Activated naive CD8-positive, alpha-beta T cell treated with anti-CD3 and anti-CD28 coated beads for 36 hours (primary cell): ENCODE measurements at regions not wholly inside any gene's neighbourhood (a gene's known extent, or its start where the extent isn't known, plus 50 kb on each side); places are given as distances from the start of the nearest gene placed in this dataset.

Experiments
- DNase-seq: peaks from one replicate; pipeline ENCODE4 v3.0.0; 2021
- H3K27ac Mint-ChIP-seq: one replicate; pipeline ENCODE4 v1.8.0; 2022; ENCODE audit warnings: mild to moderate bottlenecking, moderate library complexity, mixed read lengths
- H3K27me3 Mint-ChIP-seq: one replicate; pipeline ENCODE4 v1.8.0; 2022; ENCODE audit warnings: mild to moderate bottlenecking, mixed read lengths
- H3K36me3 Mint-ChIP-seq: one replicate; pipeline ENCODE4 v1.8.0; 2021; ENCODE audit warnings: mild to moderate bottlenecking, mixed read lengths
- H3K4me1 Mint-ChIP-seq: one replicate; pipeline ENCODE4 v1.8.0; 2021; ENCODE audit warnings: mixed read lengths
- H3K4me3 Mint-ChIP-seq: one replicate; pipeline ENCODE4 v1.8.0; 2022; ENCODE audit warnings: mild to moderate bottlenecking, moderate library complexity, mixed read lengths
- H3K9me3 Mint-ChIP-seq: one replicate; pipeline ENCODE4 v1.8.0; 2022; ENCODE audit warnings: mixed read lengths

GRCh38 chr1:115491298-115492018 lies 150.3 kb upstream of the VANGL1 start:
- Mint-ChIP-seq H3K36me3 (no peaks in the 10 kb centered on the region), H3K9me3 (no peaks in the 10 kb centered on the region), H3K27me3 (no peaks in the 10 kb centered on the region), H3K27ac (no peak overlapping the region), H3K4me1 (no peaks in the 10 kb centered on the region), H3K4me3 (no peak overlapping the region)
- DNase-seq = no peak

GRCh38 chr1:115479055-115479482 lies 141.0 kb upstream of the NGF start:
- Mint-ChIP-seq H3K4me3 (no peak overlapping the region), H3K27me3 (peaks cover 9% of the 10 kb centered on the region), H3K9me3 (no peaks in the 10 kb centered on the region), H3K36me3 (no peaks in the 10 kb centered on the region), H3K4me1 (no peaks in the 10 kb centered on the region), H3K27ac (no peak overlapping the region)
- DNase-seq = no peak

- Mint-ChIP-seq H3K36me3 (no peaks in the 10 kb centered on the region), H3K4me1 (no peaks in the 10 kb centered on the region), H3K27ac (no peak overlapping the region), H3K4me3 (no peak overlapping the region), H3K27me3 (peaks cover 9% of the 10 kb centered on the region), H3K9me3 (no peaks in the 10 kb centered on the region)
- DNase-seq = no peak
Measured at GRCh38 chr1:115477071-115477470, 139.0 kb upstream of the NGF start.

DNA sequence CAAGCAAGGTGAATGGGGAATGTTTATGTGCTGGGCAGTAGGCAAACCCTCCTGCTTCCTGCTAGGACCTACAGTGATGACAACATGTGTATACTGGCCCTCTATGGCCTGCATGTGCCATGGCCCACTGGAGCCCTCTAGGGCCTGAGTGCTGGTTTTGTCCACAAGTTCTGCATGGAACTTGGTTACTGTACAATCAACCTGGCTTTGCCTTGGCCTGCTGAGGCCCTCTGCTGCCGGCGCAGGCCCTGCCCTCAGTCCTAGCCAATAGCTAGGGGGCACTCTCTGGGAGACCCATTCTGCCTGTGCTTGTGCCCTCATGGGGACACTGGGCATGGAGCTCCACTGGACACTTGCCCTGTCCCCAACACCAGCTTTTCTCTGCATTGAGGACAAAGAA lies 138.6 kb upstream of the NGF start:
- Mint-ChIP-seq H3K9me3 (no peaks in the 10 kb centered on the region), H3K27me3 (peaks cover 9% of the 10 kb centered on the region), H3K4me1 (no peaks in the 10 kb centered on the region), H3K27ac (no peak overlapping the region), H3K36me3 (no peaks in the 10 kb centered on the region), H3K4me3 (no peak overlapping the region)
- no peak for DNase-seq

DNA sequence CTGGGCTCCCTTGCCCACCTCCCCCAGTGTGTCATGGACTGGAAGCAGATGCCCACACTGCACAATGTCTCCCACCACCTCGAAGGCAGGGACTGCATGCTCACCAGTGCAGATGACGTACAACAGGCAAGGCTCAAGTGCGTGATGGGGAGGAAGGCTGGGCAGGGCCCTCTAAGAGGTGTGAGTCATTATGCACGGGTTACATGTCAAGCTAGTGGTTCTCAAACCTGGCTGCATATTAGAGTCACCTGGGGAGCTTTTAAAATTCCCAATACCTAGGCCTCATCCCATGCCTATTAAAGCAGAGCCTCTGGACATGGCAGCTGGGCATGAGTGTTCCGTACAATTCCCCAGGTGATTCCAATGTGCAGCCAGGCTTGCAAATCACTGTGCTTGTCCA lies 137.9 kb upstream of the NGF start:
- no peaks in the 10 kb centered on the region for H3K9me3 Mint-ChIP-seq
- DNase-seq = no peak
- no peak overlapping the region for H3K4me3 Mint-ChIP-seq
- H3K4me1 Mint-ChIP-seq = no peaks in the 10 kb centered on the region
- no peaks in the 10 kb centered on the region for H3K36me3 Mint-ChIP-seq
- no peak overlapping the region for H3K27ac Mint-ChIP-seq
- peaks cover 9% of the 10 kb centered on the region for H3K27me3 Mint-ChIP-seq

DNA sequence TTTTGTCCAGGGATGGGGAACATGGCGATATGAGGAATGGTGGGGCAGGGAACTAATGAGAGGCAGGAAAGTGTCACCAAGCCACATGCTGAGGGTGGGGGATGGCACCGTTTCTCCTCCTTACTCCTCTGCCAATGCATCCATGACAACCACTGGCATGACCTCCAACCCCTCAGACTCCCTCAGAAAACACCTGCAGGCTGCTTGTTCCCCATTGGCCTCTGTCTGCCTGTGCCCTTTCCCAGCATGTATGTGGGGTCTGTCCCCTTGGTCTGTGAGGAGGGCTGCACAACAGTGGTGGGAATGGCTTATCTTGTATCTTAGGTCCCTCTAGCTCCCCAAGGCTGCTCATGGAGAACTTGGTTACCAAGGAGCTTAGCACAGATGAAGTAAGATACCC lies 137.2 kb upstream of the NGF start:
- DNase-seq = no peak
- Mint-ChIP-seq H3K27me3 (peaks cover 9% of the 10 kb centered on the region), H3K27ac (no peak overlapping the region), H3K9me3 (no peaks in the 10 kb centered on the region), H3K4me3 (no peak overlapping the region), H3K4me1 (no peaks in the 10 kb centered on the region), H3K36me3 (no peaks in the 10 kb centered on the region)

DNA sequence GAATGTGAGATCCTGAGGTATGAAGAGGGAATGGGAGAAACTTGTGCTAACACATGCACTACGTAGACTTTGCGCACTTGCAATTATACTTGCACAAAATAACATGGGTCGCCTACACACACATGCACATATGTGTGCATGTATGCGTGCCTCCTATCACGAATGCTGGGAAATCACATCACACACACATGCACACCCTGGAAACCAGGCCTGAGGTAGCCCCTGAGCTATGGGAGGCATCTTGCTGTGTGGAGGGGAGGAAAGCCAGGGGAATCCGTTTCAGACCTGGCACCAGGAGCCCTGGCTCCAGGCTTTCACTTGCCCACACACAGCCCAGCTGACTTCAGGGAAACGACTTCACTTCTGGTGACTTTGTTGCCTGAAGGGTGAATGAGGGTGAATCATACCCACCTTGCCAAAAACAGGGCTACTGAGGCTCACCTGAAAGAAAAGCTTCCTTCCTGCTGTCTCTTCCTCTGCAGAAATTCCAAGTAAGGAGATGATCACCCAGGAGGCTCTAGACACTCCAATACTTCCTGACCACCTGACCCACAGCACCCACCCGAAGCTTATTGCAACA lies 136.0 kb upstream of the NGF start:
- no peaks in the 10 kb centered on the region for H3K9me3 Mint-ChIP-seq
- H3K27ac Mint-ChIP-seq = no peak overlapping the region
- H3K36me3 Mint-ChIP-seq = no peaks in the 10 kb centered on the region
- no peak overlapping the region for H3K4me3 Mint-ChIP-seq
- H3K4me1 Mint-ChIP-seq = peaks cover 5% of the 10 kb centered on the region
- H3K27me3 Mint-ChIP-seq = peaks cover 9% of the 10 kb centered on the region
- DNase-seq = no peak

DNA sequence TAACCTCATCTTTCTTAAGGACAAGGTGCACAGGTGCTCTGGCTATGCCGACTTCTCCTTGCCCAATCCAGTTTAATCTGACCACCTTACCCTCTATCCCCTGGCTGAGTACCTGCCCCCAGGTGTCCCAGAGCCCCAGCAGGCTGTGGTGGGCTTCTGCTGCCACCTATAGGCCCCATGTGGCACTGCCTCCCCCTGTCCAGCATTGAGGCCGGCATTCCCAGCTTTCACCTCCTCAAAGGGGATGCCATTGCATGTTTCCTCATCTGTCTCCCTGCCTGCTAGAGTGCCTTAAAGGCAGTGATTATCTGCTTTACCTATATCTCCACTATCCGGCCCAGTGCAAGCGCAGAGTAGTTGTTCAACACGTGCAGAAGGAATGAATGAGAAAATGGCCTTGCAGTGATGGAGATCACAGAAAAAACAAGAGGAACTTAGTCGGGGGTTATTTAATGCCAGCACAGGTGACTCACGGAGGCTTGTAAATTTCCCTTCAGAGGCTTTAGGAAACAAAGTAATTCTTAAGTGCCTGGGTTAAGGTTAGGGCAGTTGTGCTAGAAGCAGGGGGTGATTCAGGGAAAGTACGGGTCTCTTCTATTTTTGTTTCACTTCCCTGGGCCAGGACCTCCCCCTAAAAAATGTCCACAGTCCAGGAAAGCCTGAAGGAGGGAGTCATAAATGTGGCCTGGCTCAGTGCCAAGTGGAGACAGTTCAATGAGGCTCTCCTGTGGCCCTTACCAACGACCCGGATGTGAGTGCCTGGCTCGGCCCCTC lies 131.8 kb upstream of the NGF start:
- H3K4me3 Mint-ChIP-seq = no peak overlapping the region

GRCh38 chr1:115467790-115468189 lies 129.7 kb upstream of the NGF start:
- no peak for DNase-seq
- H3K4me3 Mint-ChIP-seq = no peak overlapping the region
- no peaks in the 10 kb centered on the region for H3K9me3 Mint-ChIP-seq
- H3K27ac Mint-ChIP-seq = no peak overlapping the region
- peaks cover 5% of the 10 kb centered on the region for H3K4me1 Mint-ChIP-seq
- H3K27me3 Mint-ChIP-seq = no peaks in the 10 kb centered on the region
- H3K36me3 Mint-ChIP-seq = no peaks in the 10 kb centered on the region

More for the DNA sequence above, 131.8 kb upstream of the NGF start:
- Mint-ChIP-seq H3K36me3 (no peaks in the 10 kb centered on the region), H3K27me3 (no peaks in the 10 kb centered on the region), H3K9me3 (no peaks in the 10 kb centered on the region), H3K4me1 (peaks cover 5% of the 10 kb centered on the region), H3K27ac (no peak overlapping the region)
- peak; percentile 22 for DNase-seq

- Mint-ChIP-seq H3K27me3 (no peaks in the 10 kb centered on the region), H3K9me3 (no peaks in the 10 kb centered on the region), H3K36me3 (no peaks in the 10 kb centered on the region), H3K4me1 (peaks cover 5% of the 10 kb centered on the region), H3K27ac (no peak overlapping the region), H3K4me3 (no peak overlapping the region)
- DNase-seq = no peak
Measured at GRCh38 chr1:115467196-115467595, 129.1 kb upstream of the NGF start.

GRCh38 chr1:115466433-115466832 lies 128.4 kb upstream of the NGF start:
- Mint-ChIP-seq H3K27ac (no peak overlapping the region), H3K4me3 (no peak overlapping the region), H3K36me3 (no peaks in the 10 kb centered on the region), H3K4me1 (peaks cover 5% of the 10 kb centered on the region), H3K27me3 (no peaks in the 10 kb centered on the region), H3K9me3 (no peaks in the 10 kb centered on the region)
- DNase-seq = no peak

- no peak for DNase-seq
- Mint-ChIP-seq H3K4me3 (no peak overlapping the region), H3K27ac (no peak overlapping the region), H3K27me3 (no peaks in the 10 kb centered on the region), H3K36me3 (no peaks in the 10 kb centered on the region), H3K4me1 (peaks cover 5% of the 10 kb centered on the region), H3K9me3 (no peaks in the 10 kb centered on the region)
Measured at GRCh38 chr1:115465802-115466363, 127.8 kb upstream of the NGF start.

- no peaks in the 10 kb centered on the region for H3K4me1 Mint-ChIP-seq
- no peaks in the 10 kb centered on the region for H3K27me3 Mint-ChIP-seq
- no peaks in the 10 kb centered on the region for H3K9me3 Mint-ChIP-seq
Measured at GRCh38 chr1:115463347-115463746, 125.3 kb upstream of the NGF start.

DNA sequence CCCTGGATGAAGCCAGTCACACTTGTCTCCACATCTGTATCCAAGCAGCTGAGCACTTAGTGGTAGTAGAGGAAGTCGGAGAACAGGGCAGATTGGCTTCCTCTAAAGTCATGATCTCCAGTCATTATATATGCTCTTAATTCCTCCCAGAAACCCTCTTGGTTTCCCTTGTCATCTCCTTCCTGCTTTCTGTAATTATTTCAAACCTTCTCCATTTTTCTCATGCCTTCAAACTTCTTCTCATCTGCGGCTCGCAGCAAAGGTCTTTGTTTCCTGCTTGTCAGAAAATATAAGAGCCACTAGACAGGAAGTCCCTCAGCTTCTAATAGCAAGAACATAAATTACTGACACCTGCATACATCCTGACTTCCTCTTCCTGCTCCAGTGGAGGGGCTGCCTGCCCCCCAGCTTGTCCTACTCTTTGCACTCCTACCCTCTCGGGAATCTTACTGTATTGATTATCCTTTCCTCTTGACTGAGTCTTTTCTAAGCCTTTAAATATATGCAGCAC lies 124.6 kb upstream of the NGF start:
- H3K27ac Mint-ChIP-seq = no peak overlapping the region
- no peaks in the 10 kb centered on the region for H3K27me3 Mint-ChIP-seq
- no peaks in the 10 kb centered on the region for H3K4me1 Mint-ChIP-seq
- H3K9me3 Mint-ChIP-seq = no peaks in the 10 kb centered on the region
- H3K36me3 Mint-ChIP-seq = no peaks in the 10 kb centered on the region
- no peak for DNase-seq
- H3K4me3 Mint-ChIP-seq = no peak overlapping the region

More at GRCh38 chr1:115463347-115463746, 125.3 kb upstream of the NGF start:
- Mint-ChIP-seq H3K4me3 (no peak overlapping the region), H3K27ac (no peak overlapping the region), H3K36me3 (no peaks in the 10 kb centered on the region)
- DNase-seq = no peak

- no peak for DNase-seq
- Mint-ChIP-seq H3K27ac (no peak overlapping the region), H3K9me3 (no peaks in the 10 kb centered on the region), H3K4me3 (no peak overlapping the region), H3K4me1 (no peaks in the 10 kb centered on the region), H3K27me3 (no peaks in the 10 kb centered on the region), H3K36me3 (no peaks in the 10 kb centered on the region)
Measured at GRCh38 chr1:115461526-115461925, 123.5 kb upstream of the NGF start.
